ENCODE measurements at regions not wholly inside any gene's neighbourhood (a gene's known extent, or its start where the extent isn't known, plus 50 kb on each side); places are given as distances from the start of the nearest gene placed in this dataset.

GRCh38 chr18:45488645-45489044 lies 126.6 kb upstream of the SLC14A2 start:
- H3K27ac ChIP-seq: no peak overlapping the region
- no peaks in the 10 kb centered on the region for H3K9me3 ChIP-seq
- H3K27me3 ChIP-seq: no peaks in the 10 kb centered on the region
- WGBS, 2 donors (ENCODE audit: low coverage in 1 of 2): 79% methylated on average over 3 of the region's 3 CpGs; no CpG with 5 or more reads in 1 of the 2 donors
- no peak for DNase-seq
- TF ChIP-seq POLR2A (IDR thresholded peaks at IDR 0.05) (no peak), POLR2AphosphoS5 (IDR thresholded peaks at IDR 0.05) (no peak), CTCF (IDR thresholded peaks at IDR 0.05) (no peak), EP300 (IDR thresholded peaks at IDR 0.05; ENCODE audit: low read depth) (no peak)
- H3K36me3 ChIP-seq: no peaks in the 10 kb centered on the region
- H3K4me1 ChIP-seq: no peaks in the 10 kb centered on the region
- H3K4me3 ChIP-seq: no peak overlapping the region
- in situ Hi-C loops (cut with MboI; ENCODE audit: low pct_ligation_motif_present in 1 of 4, low pct_unique_long_range_greater_than_20kb in 1 of 4, low sequenced_read_pairs in 3 of 4): no loop called here
- intact Hi-C loops (cut with DNase I; ENCODE audit: low total_unique reads): no loop called here

- TF ChIP-seq POLR2A (IDR thresholded peaks at IDR 0.05): no peak
- no peak for TF ChIP-seq POLR2AphosphoS5 (IDR thresholded peaks at IDR 0.05)
- no peak for TF ChIP-seq CTCF (IDR thresholded peaks at IDR 0.05)
- no peak for TF ChIP-seq EP300 (IDR thresholded peaks at IDR 0.05; ENCODE audit: low read depth)
- 90 to 94% methylated on average over 2 of the region's 2 CpGs for WGBS, 2 donors (ENCODE audit: low coverage in 1 of 2)
- Histone ChIP-seq H3K27me3 (no peaks in the 10 kb centered on the region), H3K9me3 (no peaks in the 10 kb centered on the region), H3K36me3 (no peaks in the 10 kb centered on the region), H3K4me1 (no peaks in the 10 kb centered on the region), H3K4me3 (no peak overlapping the region), H3K27ac (no peak overlapping the region)
- no peak for DNase-seq
- in situ Hi-C loops (cut with MboI; ENCODE audit: low pct_ligation_motif_present in 1 of 4, low pct_unique_long_range_greater_than_20kb in 1 of 4, low sequenced_read_pairs in 3 of 4): no loop called here
- intact Hi-C loops (cut with DNase I; ENCODE audit: low total_unique reads): no loop called here
Measured at GRCh38 chr18:45493830-45494229, 121.4 kb upstream of the SLC14A2 start.

- intact Hi-C loops (cut with DNase I; ENCODE audit: low total_unique reads): no loop called here
- TF ChIP-seq POLR2A (IDR thresholded peaks at IDR 0.05) (no peak), EP300 (IDR thresholded peaks at IDR 0.05; ENCODE audit: low read depth) (no peak), CTCF (IDR thresholded peaks at IDR 0.05) (no peak), POLR2AphosphoS5 (IDR thresholded peaks at IDR 0.05) (no peak)
- Histone ChIP-seq H3K36me3 (no peaks in the 10 kb centered on the region), H3K27me3 (no peaks in the 10 kb centered on the region), H3K4me1 (no peaks in the 10 kb centered on the region), H3K4me3 (no peak overlapping the region), H3K27ac (no peak overlapping the region), H3K9me3 (no peaks in the 10 kb centered on the region)
- WGBS, 2 donors (ENCODE audit: low coverage in 1 of 2): 79 to 82% methylated on average over 6 of the region's 6 CpGs
- no peak for DNase-seq
- in situ Hi-C loops (cut with MboI; ENCODE audit: low pct_ligation_motif_present in 1 of 4, low pct_unique_long_range_greater_than_20kb in 1 of 4, low sequenced_read_pairs in 3 of 4): no loop called here
Measured at GRCh38 chr18:45494811-45495210, 120.5 kb upstream of the SLC14A2 start.

DNA sequence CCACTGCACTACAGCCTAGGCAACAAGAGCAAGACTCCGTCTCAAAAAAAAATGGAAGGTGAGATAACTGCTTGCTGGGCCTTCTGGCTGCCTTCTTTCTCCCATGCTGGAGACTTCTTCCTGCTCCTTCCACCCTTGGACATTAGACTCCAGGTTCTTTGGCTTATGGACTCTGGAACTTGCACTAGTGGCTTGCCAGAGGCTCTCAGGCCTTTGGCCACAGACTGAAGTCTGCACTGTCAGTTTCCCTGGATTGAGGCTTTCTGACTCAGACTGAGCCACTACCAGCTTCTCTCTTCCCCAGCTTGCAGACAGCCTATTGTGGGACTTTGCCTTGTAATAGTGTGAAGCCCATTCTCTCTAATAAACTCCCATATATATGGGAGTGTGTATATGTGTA lies 118.5 kb upstream of the SLC14A2 start:
- no peak for TF ChIP-seq EP300 (IDR thresholded peaks at IDR 0.05; ENCODE audit: low read depth)
- no peak for TF ChIP-seq POLR2AphosphoS5 (IDR thresholded peaks at IDR 0.05)
- no peak for TF ChIP-seq POLR2A (IDR thresholded peaks at IDR 0.05)
- no peak for TF ChIP-seq CTCF (IDR thresholded peaks at IDR 0.05)
- Histone ChIP-seq H3K36me3 (no peaks in the 10 kb centered on the region), H3K4me3 (no peak overlapping the region), H3K27me3 (no peaks in the 10 kb centered on the region), H3K4me1 (no peaks in the 10 kb centered on the region), H3K27ac (no peak overlapping the region), H3K9me3 (no peaks in the 10 kb centered on the region)
- 100% methylated on average over 1 of the region's 1 CpG for WGBS, 2 donors (ENCODE audit: low coverage in 1 of 2)
- DNase-seq: no peak
- intact Hi-C loops (cut with DNase I; ENCODE audit: low total_unique reads): no loop called here
- in situ Hi-C loops (cut with MboI; ENCODE audit: low pct_ligation_motif_present in 1 of 4, low pct_unique_long_range_greater_than_20kb in 1 of 4, low sequenced_read_pairs in 3 of 4): no loop called here

Measured in transverse colon (tissue), 4 donors.